Breast epithelium (tissue), 4 donors: ENCODE measurements at regions not wholly inside any gene's neighbourhood (a gene's known extent, or its start where the extent isn't known, plus 50 kb on each side); places are given as distances from the start of the nearest gene placed in this dataset.
"Not testable (repeated sequence)": the region's sequence is repeated elsewhere in the genome, so short reads cannot be mapped to it uniquely, and the experiment has no call there.

ENCODE experiments used
- DNase-seq, 2 donors: peaks; one replicate each; pipeline ENCODE4 v3.0.0-alpha.2; 2019; ENCODE audit warnings: low spot score in 2 of 2
- H3K27ac ChIP-seq, 2 donors: fragments of 200-600 bp; sonication (generic) in 1 of 2; one replicate each; pipeline ENCODE4 v1.5.1; 2016 to 2019; ENCODE audit warnings: mild to moderate bottlenecking in 1 of 2
- H3K27me3 ChIP-seq, 2 donors: fragments of 200-600 bp; sonication (generic) in 1 of 2; one replicate each; pipeline versions ENCODE4 v1.5.1 to v1.6.0; 2017 to 2019; ENCODE audit warnings: control low read depth in 1 of 2, mild to moderate bottlenecking in 1 of 2
- H3K36me3 ChIP-seq: fragments of 200-600 bp; one replicate; pipeline ENCODE4 v1.5.1; 2019
- H3K4me1 ChIP-seq, 2 donors: fragments of 200-600 bp; sonication (generic); one replicate each; pipeline ENCODE4 v1.5.1; 2016 to 2019; ENCODE audit warnings: control low read depth in 1 of 2
- H3K4me3 ChIP-seq, 3 donors: fragments of 200-600 bp; sonication (generic); 1 replicate in 2 of 3; 2 replicates in 1 of 3; pipeline ENCODE4 v1.5.1; 2016 to 2019; ENCODE audit warnings: mild to moderate bottlenecking in 3 of 3, moderate library complexity in 2 of 3
- H3K9me3 ChIP-seq, 2 donors: fragments of 200-600 bp; sonication (generic) in 1 of 2; one replicate each; pipeline ENCODE4 v1.5.1; 2016 to 2019; ENCODE audit warnings: control low read depth in 1 of 2
- CTCF ChIP-seq, 3 donors: fragments of 450-650 bp; IDR thresholded peaks; one replicate each; pipeline ENCODE4 v1.5.1; 2016 to 2017; ENCODE audit warnings: antibody characterized with exemption in 3 of 3, mild to moderate bottlenecking in 3 of 3, moderate library complexity in 3 of 3
- POLR2A ChIP-seq: fragments of 450-650 bp; IDR thresholded peaks from one replicate; pipeline ENCODE4 v1.6.1; 2016; ENCODE audit warnings: antibody characterized with exemption, mild to moderate bottlenecking, moderate library complexity
- POLR2AphosphoS5 ChIP-seq, 3 donors: sonication (generic); formaldehyde crosslinking; IDR thresholded peaks; one replicate each; pipeline ENCODE4 v1.6.1; 2017; ENCODE audit warnings: antibody characterized with exemption in 3 of 3
- intact Hi-C: fragments of 100-400 bp; cut with DNase I; formaldehyde crosslinking; loops from one replicate; pipeline ENCODE4 v1.15.1; 2023; ENCODE audit warnings: low total_unique reads

GRCh38 chr20:48489046-48489463 is 338.7 kb downstream of the PREX1 start:
- DNase-seq: no peak
- no peaks in the 10 kb centered on the region for H3K9me3 ChIP-seq
- H3K4me3 ChIP-seq: no peak overlapping the region
- H3K27ac ChIP-seq: no peak overlapping the region
- intact Hi-C loops: no loop called here
- H3K4me1 ChIP-seq: no peaks in the 10 kb centered on the region
- H3K36me3 ChIP-seq: no peaks in the 10 kb centered on the region
- peaks cover 0 to 27% of the 10 kb centered on the region in 2 donors for H3K27me3 ChIP-seq
- no peak for TF ChIP-seq POLR2AphosphoS5 (IDR thresholded peaks at IDR 0.05)
- TF ChIP-seq CTCF (IDR thresholded peaks at IDR 0.05): no peak
- TF ChIP-seq POLR2A: no peak

- H3K36me3 ChIP-seq, intact Hi-C loops, H3K9me3 ChIP-seq, H3K27ac ChIP-seq, DNase-seq, H3K4me1 ChIP-seq, H3K4me3 ChIP-seq: not testable (repeated sequence)
- peaks cover 0 to 30% of the 10 kb centered on the region in 2 donors for H3K27me3 ChIP-seq
These were observed 339.3 kb downstream of the PREX1 start for GRCh38 chr20:48488334-48489034.

GRCh38 chr20:48486065-48486464 is 341.7 kb downstream of the PREX1 start:
- Histone ChIP-seq H3K36me3 (no peaks in the 10 kb centered on the region), H3K27ac (no peak overlapping the region), H3K4me3 (no peak overlapping the region), H3K9me3 (no peaks in the 10 kb centered on the region), H3K4me1 (no peaks in the 10 kb centered on the region), H3K27me3 (peaks cover 0 to 22% of the 10 kb centered on the region in 2 donors)
- intact Hi-C loops: no loop called here
- DNase-seq: no peak
- no peak for TF ChIP-seq POLR2A
- TF ChIP-seq POLR2AphosphoS5 (IDR thresholded peaks at IDR 0.05): no peak
- TF ChIP-seq CTCF (IDR thresholded peaks at IDR 0.05): no peak

- H3K27me3 ChIP-seq: peaks cover 0 to 22% of the 10 kb centered on the region in 2 donors
- H3K4me1 ChIP-seq, H3K4me3 ChIP-seq, intact Hi-C loops, H3K36me3 ChIP-seq, H3K9me3 ChIP-seq, DNase-seq, H3K27ac ChIP-seq: not testable (repeated sequence)
These were observed 342.6 kb downstream of the PREX1 start for GRCh38 chr20:48485153-48485552.

GRCh38 chr20:48483334-48484066 is 344.3 kb downstream of the PREX1 start:
- no peak for TF ChIP-seq POLR2A
- TF ChIP-seq CTCF (IDR thresholded peaks at IDR 0.05): no peak
- TF ChIP-seq POLR2AphosphoS5 (IDR thresholded peaks at IDR 0.05): no peak
- intact Hi-C loops: no loop called here

GRCh38 chr20:48482790-48483189 is 345.0 kb downstream of the PREX1 start:
- intact Hi-C loops: no loop called here
- no peak for TF ChIP-seq POLR2AphosphoS5 (IDR thresholded peaks at IDR 0.05)
- no peak for TF ChIP-seq CTCF (IDR thresholded peaks at IDR 0.05)
- no peak for TF ChIP-seq POLR2A

More at GRCh38 chr20:48483334-48484066, 344.3 kb downstream of the PREX1 start:
- H3K27ac ChIP-seq: no peak overlapping the region
- no peaks in the 10 kb centered on the region for H3K4me1 ChIP-seq
- no peaks in the 10 kb centered on the region for H3K36me3 ChIP-seq
- peaks cover 0 to 15% of the 10 kb centered on the region in 2 donors for H3K27me3 ChIP-seq
- no peak overlapping the region for H3K4me3 ChIP-seq
- H3K9me3 ChIP-seq: no peaks in the 10 kb centered on the region
- no peak for DNase-seq

More at GRCh38 chr20:48482790-48483189, 345.0 kb downstream of the PREX1 start:
- H3K36me3 ChIP-seq: no peaks in the 10 kb centered on the region
- H3K4me1 ChIP-seq: no peaks in the 10 kb centered on the region
- no peak overlapping the region for H3K27ac ChIP-seq
- H3K9me3 ChIP-seq: no peaks in the 10 kb centered on the region
- no peak for DNase-seq
- H3K4me3 ChIP-seq: no peak overlapping the region
- H3K27me3 ChIP-seq: peaks cover 0 to 15% of the 10 kb centered on the region in 2 donors
